ENCODE measurements at regions not wholly inside any gene's neighbourhood (a gene's known extent, or its start where the extent isn't known, plus 50 kb on each side); places are given as distances from the start of the nearest gene placed in this dataset.

DNA sequence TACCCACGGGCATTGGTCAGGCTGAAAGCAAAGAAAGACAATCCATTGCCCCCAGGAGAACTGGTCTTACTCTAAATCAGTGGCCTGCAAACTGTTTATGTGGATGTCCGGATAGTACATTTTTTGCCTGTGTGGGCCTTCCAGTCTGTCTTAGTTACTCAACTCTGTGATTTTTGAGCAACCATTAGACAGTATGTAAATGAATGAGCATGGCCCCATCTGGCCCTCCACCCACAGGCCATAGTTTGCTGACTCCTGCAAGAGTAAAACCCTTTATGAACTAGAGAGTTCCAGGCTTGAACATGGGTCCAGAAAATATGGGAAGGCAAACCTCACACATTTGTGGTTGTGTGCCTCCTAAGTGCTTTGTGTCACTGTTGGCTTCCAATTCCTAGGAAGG lies 55.7 kb upstream of the CYP1B1 start:
- no peak for FAIRE-seq
- Histone ChIP-seq H3K27me3 (ENCODE audit: control insufficient read depth, insufficient read depth, low read length) (no peaks in the 10 kb centered on the region), H3K36me3 (ENCODE audit: control insufficient read depth, insufficient read depth, low read length) (no peaks in the 10 kb centered on the region), H3K4me3 (ENCODE audit: low read depth, low read length) (no peak overlapping the region)
- TF ChIP-seq CTCF (IDR thresholded peaks at IDR 0.05; ENCODE audit: insufficient read depth, low read length, severe bottlenecking) = no peak
- DNase-seq (ENCODE audit: low read depth) = no peak

- no peak for TF ChIP-seq CTCF (IDR thresholded peaks at IDR 0.05; ENCODE audit: insufficient read depth, low read length, severe bottlenecking)
- FAIRE-seq = no peak
Observed at GRCh38 chr2:38130876-38131275, 54.9 kb upstream of the CYP1B1 start.

DNA sequence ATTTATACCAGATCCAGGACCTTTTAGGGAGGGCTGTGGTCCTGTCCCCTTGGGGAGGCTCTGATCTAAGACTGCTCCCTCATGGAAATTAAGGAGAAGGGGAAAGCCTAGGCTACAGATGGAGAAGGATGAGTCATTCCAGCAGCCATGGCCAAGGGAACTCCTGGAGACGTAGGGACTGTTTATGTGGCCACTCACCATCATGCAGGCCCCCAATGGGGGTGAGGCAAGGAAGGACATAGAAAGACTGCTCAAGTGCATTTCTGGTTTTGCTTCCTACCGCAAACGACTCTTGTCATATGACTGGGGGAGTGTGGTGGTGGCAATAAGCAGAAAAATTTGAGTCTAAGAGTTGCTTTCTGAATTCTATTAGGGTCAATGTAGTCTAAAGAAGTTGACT lies 54.0 kb upstream of the CYP1B1 start:
- no peak for TF ChIP-seq CTCF (IDR thresholded peaks at IDR 0.05; ENCODE audit: insufficient read depth, low read length, severe bottlenecking)
- FAIRE-seq (no peak), DNase-seq (ENCODE audit: low read depth) (no peak)
- no peaks in the 10 kb centered on the region for H3K27me3 ChIP-seq (ENCODE audit: control insufficient read depth, insufficient read depth, low read length)
- no peaks in the 10 kb centered on the region for H3K36me3 ChIP-seq (ENCODE audit: control insufficient read depth, insufficient read depth, low read length)
- no peak overlapping the region for H3K4me3 ChIP-seq (ENCODE audit: low read depth, low read length)

More at GRCh38 chr2:38130876-38131275, 54.9 kb upstream of the CYP1B1 start:
- no peaks in the 10 kb centered on the region for H3K36me3 ChIP-seq (ENCODE audit: control insufficient read depth, insufficient read depth, low read length)
- no peaks in the 10 kb centered on the region for H3K27me3 ChIP-seq (ENCODE audit: control insufficient read depth, insufficient read depth, low read length)
- DNase-seq (ENCODE audit: low read depth) = no peak
- no peak overlapping the region for H3K4me3 ChIP-seq (ENCODE audit: low read depth, low read length)

DNA sequence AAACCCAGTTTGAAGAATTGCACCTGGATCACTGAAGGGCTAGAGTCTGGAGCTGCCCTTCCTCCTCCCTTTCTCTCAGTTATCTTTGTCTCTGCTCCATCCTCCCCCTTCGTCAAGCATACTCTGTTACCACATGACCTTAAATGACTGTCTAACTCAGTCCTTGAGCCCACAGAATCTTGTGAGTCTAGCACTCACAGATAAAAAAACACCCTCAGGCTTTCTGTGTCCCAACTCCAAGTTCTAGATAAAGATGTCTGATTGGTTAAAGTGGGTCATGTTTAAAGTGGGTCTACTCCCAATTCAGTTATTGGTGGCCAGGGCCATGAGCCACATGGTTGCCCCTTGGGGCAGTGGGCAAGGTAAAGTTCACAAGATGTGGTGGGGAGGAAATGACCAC lies 53.5 kb upstream of the CYP1B1 start:
- H3K4me3 ChIP-seq (ENCODE audit: low read depth, low read length) = no peak overlapping the region
- FAIRE-seq (no peak), DNase-seq (ENCODE audit: low read depth) (no peak)

DNA sequence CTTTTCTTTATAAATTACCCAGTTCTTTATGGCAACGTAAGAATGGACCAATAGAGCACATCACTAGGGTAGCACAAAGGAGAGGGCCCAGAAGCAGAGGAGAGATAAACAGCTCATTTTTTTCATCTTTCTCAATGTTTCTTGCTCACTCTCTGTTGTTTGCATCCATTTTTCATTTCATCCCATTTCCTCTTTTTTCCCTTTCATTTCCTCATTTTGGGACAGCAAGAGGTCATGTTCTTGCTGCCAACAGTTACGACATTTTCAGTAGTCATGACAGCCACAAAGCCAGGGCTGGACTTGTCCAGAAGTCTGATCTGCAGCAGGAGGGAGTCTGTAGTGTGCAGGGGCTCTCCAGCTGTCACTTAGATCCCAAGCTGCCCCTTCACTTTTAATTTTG lies 52.7 kb upstream of the CYP1B1 start:
- H3K4me3 ChIP-seq (ENCODE audit: low read depth, low read length) = no peak overlapping the region
- no peaks in the 10 kb centered on the region for H3K36me3 ChIP-seq (ENCODE audit: control insufficient read depth, insufficient read depth, low read length)
- no peaks in the 10 kb centered on the region for H3K27me3 ChIP-seq (ENCODE audit: control insufficient read depth, insufficient read depth, low read length)
- TF ChIP-seq CTCF (IDR thresholded peaks at IDR 0.05; ENCODE audit: insufficient read depth, low read length, severe bottlenecking) = no peak
- FAIRE-seq (no peak), DNase-seq (ENCODE audit: low read depth) (no peak)

More for the DNA sequence above, 53.5 kb upstream of the CYP1B1 start:
- Histone ChIP-seq H3K27me3 (ENCODE audit: control insufficient read depth, insufficient read depth, low read length) (no peaks in the 10 kb centered on the region), H3K36me3 (ENCODE audit: control insufficient read depth, insufficient read depth, low read length) (no peaks in the 10 kb centered on the region)
- TF ChIP-seq CTCF (IDR thresholded peaks at IDR 0.05; ENCODE audit: insufficient read depth, low read length, severe bottlenecking) = no peak

DNA sequence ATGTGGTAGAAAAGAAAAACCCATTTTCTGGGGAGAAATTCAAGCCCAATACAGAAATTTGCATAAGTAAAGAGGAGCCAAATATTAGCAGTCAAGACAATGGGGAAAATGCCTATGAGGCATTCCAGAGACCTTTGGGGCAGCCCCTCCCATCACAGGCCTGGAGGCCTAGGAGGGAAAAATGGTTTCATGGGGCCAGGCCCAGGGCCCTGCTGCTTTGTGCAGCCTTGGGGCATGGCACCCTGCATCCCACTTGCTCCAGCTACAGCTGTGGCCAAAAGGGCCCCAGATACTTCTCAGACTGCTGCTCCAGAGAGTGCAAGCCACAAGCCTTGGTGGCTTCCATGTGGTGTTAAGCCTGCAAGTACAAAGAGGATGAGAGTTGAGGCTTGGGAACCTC lies 51.3 kb upstream of the CYP1B1 start:
- H3K27me3 ChIP-seq (ENCODE audit: control insufficient read depth, insufficient read depth, low read length) = no peaks in the 10 kb centered on the region
- no peak for DNase-seq (ENCODE audit: low read depth)
- no peak for FAIRE-seq
- H3K4me3 ChIP-seq (ENCODE audit: low read depth, low read length) = no peak overlapping the region
- no peaks in the 10 kb centered on the region for H3K36me3 ChIP-seq (ENCODE audit: control insufficient read depth, insufficient read depth, low read length)
- no peak for TF ChIP-seq CTCF (IDR thresholded peaks at IDR 0.05; ENCODE audit: insufficient read depth, low read length, severe bottlenecking)

All from bronchial epithelial cell (primary cell).